C4-2B (cell line): ENCODE measurements at regions not wholly inside any gene's neighbourhood (a gene's known extent, or its start where the extent isn't known, plus 50 kb on each side); places are given as distances from the start of the nearest gene placed in this dataset.

Experiments used
- CTCF ChIP-seq: fragments of 450-650 bp; conservative IDR thresholded peaks from 2 replicates; pipeline ENCODE4 v1.5.1; 2017; ENCODE audit warnings: mild to moderate bottlenecking
- ZFX ChIP-seq: fragments of 450-650 bp; IDR thresholded peaks from 2 replicates; pipeline ENCODE4 v1.6.1; 2017

GRCh38 chr20:12318043-12318442 lies 400.4 kb downstream of the BTBD3 start:
- no peak for TF ChIP-seq CTCF
- no peak for TF ChIP-seq ZFX
